ENCODE measurements at regions not wholly inside any gene's neighbourhood (a gene's known extent, or its start where the extent isn't known, plus 50 kb on each side); places are given as distances from the start of the nearest gene placed in this dataset.

GRCh38 chr10:78974617-78975317, 94.0 kb upstream of the ZMIZ1 start:
- DNase-seq = peak; percentile 95

GRCh38 chr10:78975926-78976325, 92.8 kb upstream of the ZMIZ1 start:
- no peak for DNase-seq

- no peak for DNase-seq
Measured at GRCh38 chr10:78976825-78977755, 91.7 kb upstream of the ZMIZ1 start.

- no peak for DNase-seq
Measured at GRCh38 chr10:78979938-78980337, 88.8 kb upstream of the ZMIZ1 start.

GRCh38 chr10:78980354-78980753, 88.4 kb upstream of the ZMIZ1 start:
- DNase-seq = no peak

GRCh38 chr10:78980815-78981214, 88.0 kb upstream of the ZMIZ1 start:
- DNase-seq = no peak

- DNase-seq = no peak
Measured at GRCh38 chr10:78981257-78981969, 87.4 kb upstream of the ZMIZ1 start.

- DNase-seq = peak; percentile 64
Measured at GRCh38 chr10:78981970-78982281, 86.8 kb upstream of the ZMIZ1 start.

GRCh38 chr10:78982726-78983125, 86.0 kb upstream of the ZMIZ1 start:
- DNase-seq = no peak

GRCh38 chr10:78983608-78984007, 85.2 kb upstream of the ZMIZ1 start:
- DNase-seq = no peak

GRCh38 chr10:78985973-78986818, 82.6 kb upstream of the ZMIZ1 start:
- peak; percentile 75 for DNase-seq

- DNase-seq = peak; percentile 45
Measured at GRCh38 chr10:78991187-78991586, 77.6 kb upstream of the ZMIZ1 start.

- no peak for DNase-seq
Measured at GRCh38 chr10:78992333-78992732, 76.4 kb upstream of the ZMIZ1 start.

- no peak for DNase-seq
Measured at GRCh38 chr10:78993261-78993945, 75.4 kb upstream of the ZMIZ1 start.

- no peak for DNase-seq
Measured at GRCh38 chr10:78995987-78996791, 72.6 kb upstream of the ZMIZ1 start.

- no peak for DNase-seq
Measured at GRCh38 chr10:78996792-78997129, 72.0 kb upstream of the ZMIZ1 start.

- DNase-seq = no peak
Measured at GRCh38 chr10:78997635-78998618, 70.8 kb upstream of the ZMIZ1 start.

- peak; percentile 48 for DNase-seq
Measured at GRCh38 chr10:79001082-79001885, 67.5 kb upstream of the ZMIZ1 start.

GRCh38 chr10:79002336-79002735, 66.4 kb upstream of the ZMIZ1 start:
- DNase-seq = no peak
